Neural crest cell (in vitro differentiated cells): ENCODE measurements at regions not wholly inside any gene's neighbourhood (a gene's known extent, or its start where the extent isn't known, plus 50 kb on each side); places are given as distances from the start of the nearest gene placed in this dataset.

Source experiments
- DNase-seq: peaks from one replicate; pipeline ENCODE4 v3.0.0; 2021; ENCODE audit warnings: low read depth, mixed read lengths, low spot score
- H3K27ac Mint-ChIP-seq: one replicate; pipeline ENCODE4 v1.8.0; 2021; ENCODE audit warnings: mild to moderate bottlenecking, mixed read lengths; ENCODE audit not compliant: unreplicated experiment
- H3K27me3 Mint-ChIP-seq: 2 replicates; pipeline ENCODE4 v1.8.0; 2021; ENCODE audit warnings: low read depth, mild to moderate bottlenecking, mixed read lengths
- H3K36me3 Mint-ChIP-seq: 2 replicates; pipeline ENCODE4 v1.8.0; 2021; ENCODE audit warnings: low read depth, mild to moderate bottlenecking, mixed read lengths
- H3K4me1 Mint-ChIP-seq: 2 replicates; pipeline ENCODE4 v1.8.0; 2021; ENCODE audit warnings: mixed read lengths
- H3K4me3 Mint-ChIP-seq: one replicate; pipeline ENCODE4 v1.8.0; 2021; ENCODE audit warnings: mild to moderate bottlenecking, mixed read lengths
- H3K9me3 Mint-ChIP-seq: 2 replicates; pipeline ENCODE4 v1.8.0; 2021; ENCODE audit warnings: mixed read lengths
- CTCF ChIP-seq: fragments of 200-600 bp; sonication (generic); conservative IDR thresholded peaks from 2 replicates; pipeline ENCODE4 v1.5.0; 2021; ENCODE audit warnings: antibody characterized with exemption, mild to moderate bottlenecking

GRCh38 chr1:219434285-219434922 lies 178.5 kb downstream of the ZC3H11B start:
- peaks cover 2% of the 10 kb centered on the region for H3K9me3 Mint-ChIP-seq

GRCh38 chr1:219433496-219434131 lies 179.3 kb downstream of the ZC3H11B start:
- Mint-ChIP-seq H3K4me1 (no peaks in the 10 kb centered on the region), H3K4me3 (no peak overlapping the region), H3K27ac (no peak overlapping the region)

More at GRCh38 chr1:219434285-219434922, 178.5 kb downstream of the ZC3H11B start:
- Mint-ChIP-seq H3K36me3 (no peaks in the 10 kb centered on the region), H3K4me1 (no peaks in the 10 kb centered on the region), H3K27ac (no peak overlapping the region), H3K4me3 (no peak overlapping the region), H3K27me3 (no peaks in the 10 kb centered on the region)
- TF ChIP-seq CTCF: no peak
- no peak for DNase-seq

GRCh38 chr1:219433001-219433400 lies 179.9 kb downstream of the ZC3H11B start:
- TF ChIP-seq CTCF: no peak

More at GRCh38 chr1:219433496-219434131, 179.3 kb downstream of the ZC3H11B start:
- no peak for DNase-seq
- H3K9me3 Mint-ChIP-seq: no peaks in the 10 kb centered on the region
- H3K27me3 Mint-ChIP-seq: no peaks in the 10 kb centered on the region
- TF ChIP-seq CTCF: no peak
- no peaks in the 10 kb centered on the region for H3K36me3 Mint-ChIP-seq

GRCh38 chr1:219432191-219432606 lies 180.7 kb downstream of the ZC3H11B start:
- H3K27me3 Mint-ChIP-seq: no peaks in the 10 kb centered on the region
- no peaks in the 10 kb centered on the region for H3K9me3 Mint-ChIP-seq
- H3K27ac Mint-ChIP-seq: no peak overlapping the region
- no peak for DNase-seq
- H3K4me3 Mint-ChIP-seq: no peak overlapping the region
- H3K36me3 Mint-ChIP-seq: no peaks in the 10 kb centered on the region
- H3K4me1 Mint-ChIP-seq: no peaks in the 10 kb centered on the region
- no peak for TF ChIP-seq CTCF

More at GRCh38 chr1:219433001-219433400, 179.9 kb downstream of the ZC3H11B start:
- Mint-ChIP-seq H3K4me3 (no peak overlapping the region), H3K27ac (no peak overlapping the region), H3K36me3 (no peaks in the 10 kb centered on the region), H3K9me3 (no peaks in the 10 kb centered on the region), H3K27me3 (no peaks in the 10 kb centered on the region), H3K4me1 (no peaks in the 10 kb centered on the region)
- no peak for DNase-seq

- H3K4me1 Mint-ChIP-seq: no peaks in the 10 kb centered on the region
- no peaks in the 10 kb centered on the region for H3K27me3 Mint-ChIP-seq
- H3K4me3 Mint-ChIP-seq: no peak overlapping the region
- DNase-seq: no peak
- H3K36me3 Mint-ChIP-seq: no peaks in the 10 kb centered on the region
- H3K27ac Mint-ChIP-seq: no peak overlapping the region
- no peaks in the 10 kb centered on the region for H3K9me3 Mint-ChIP-seq
- TF ChIP-seq CTCF: no peak
These were observed 182.5 kb downstream of the ZC3H11B start for GRCh38 chr1:219430419-219430818.
